Right lung (tissue), 2 donors: ENCODE measurements at regions not wholly inside any gene's neighbourhood (a gene's known extent, or its start where the extent isn't known, plus 50 kb on each side); places are given as distances from the start of the nearest gene placed in this dataset.

Experiments
- DNase-seq, 2 donors: peaks; one replicate each; pipeline ENCODE4 v3.0.0-alpha.2; 2013

GRCh38 chr14:26395726-26396125 is 202.1 kb downstream of the NOVA1 start:
- no peak for DNase-seq

DNA sequence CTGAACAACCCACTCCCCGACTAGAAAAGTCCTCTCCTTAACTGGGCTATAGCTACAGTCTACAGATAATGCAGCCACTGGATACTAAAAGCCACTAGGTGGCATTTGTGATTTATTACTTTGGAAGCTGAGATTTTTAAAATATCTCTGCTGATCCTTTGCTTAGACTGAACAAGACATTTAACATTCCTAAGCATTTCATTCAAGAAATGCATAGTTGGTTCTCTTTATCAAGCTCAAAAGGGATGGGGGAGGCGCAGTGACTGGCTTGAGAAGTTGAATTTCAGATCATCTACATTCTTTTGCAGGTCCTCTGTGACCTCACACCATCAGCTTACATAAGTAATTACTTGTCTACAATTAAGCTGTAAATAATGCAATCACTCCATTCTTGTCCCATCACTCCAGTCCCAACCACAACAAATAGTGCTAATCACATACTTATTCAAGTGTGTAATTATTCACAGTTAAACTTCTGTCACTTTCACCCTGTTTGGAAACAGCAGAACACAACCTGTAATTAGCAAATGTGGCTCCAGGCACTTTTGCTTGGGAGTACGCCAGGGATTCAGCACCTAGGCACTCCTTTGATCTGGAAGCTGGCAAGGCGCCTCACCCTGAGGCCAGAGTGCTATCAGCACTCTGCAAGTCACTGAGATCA is 203.6 kb downstream of the NOVA1 start:
- DNase-seq = no peak

DNA sequence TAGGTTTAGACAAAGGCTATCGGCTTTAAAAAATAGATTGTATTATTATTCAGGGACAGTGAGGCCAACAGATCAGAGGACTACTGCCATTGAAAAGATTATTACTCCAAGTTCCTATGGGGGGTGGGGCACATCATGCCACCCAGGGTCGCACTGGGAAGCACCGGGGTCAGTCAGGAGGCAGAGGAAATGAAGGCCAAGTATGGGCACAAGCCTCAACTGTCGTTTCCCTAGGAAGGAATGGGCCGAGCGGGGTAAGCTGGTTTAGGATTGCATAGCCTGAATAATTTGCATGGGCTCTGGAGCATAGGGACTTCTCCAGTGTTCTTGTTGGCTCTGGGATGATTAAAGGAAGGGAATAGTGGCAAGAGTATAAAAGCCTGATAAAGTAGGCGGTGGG is 205.3 kb downstream of the NOVA1 start:
- no peak for DNase-seq

- no peak for DNase-seq
Measured at GRCh38 chr14:26389646-26390508, 208.0 kb downstream of the NOVA1 start.

GRCh38 chr14:26385310-26385709 is 212.5 kb downstream of the NOVA1 start:
- no peak for DNase-seq

DNA sequence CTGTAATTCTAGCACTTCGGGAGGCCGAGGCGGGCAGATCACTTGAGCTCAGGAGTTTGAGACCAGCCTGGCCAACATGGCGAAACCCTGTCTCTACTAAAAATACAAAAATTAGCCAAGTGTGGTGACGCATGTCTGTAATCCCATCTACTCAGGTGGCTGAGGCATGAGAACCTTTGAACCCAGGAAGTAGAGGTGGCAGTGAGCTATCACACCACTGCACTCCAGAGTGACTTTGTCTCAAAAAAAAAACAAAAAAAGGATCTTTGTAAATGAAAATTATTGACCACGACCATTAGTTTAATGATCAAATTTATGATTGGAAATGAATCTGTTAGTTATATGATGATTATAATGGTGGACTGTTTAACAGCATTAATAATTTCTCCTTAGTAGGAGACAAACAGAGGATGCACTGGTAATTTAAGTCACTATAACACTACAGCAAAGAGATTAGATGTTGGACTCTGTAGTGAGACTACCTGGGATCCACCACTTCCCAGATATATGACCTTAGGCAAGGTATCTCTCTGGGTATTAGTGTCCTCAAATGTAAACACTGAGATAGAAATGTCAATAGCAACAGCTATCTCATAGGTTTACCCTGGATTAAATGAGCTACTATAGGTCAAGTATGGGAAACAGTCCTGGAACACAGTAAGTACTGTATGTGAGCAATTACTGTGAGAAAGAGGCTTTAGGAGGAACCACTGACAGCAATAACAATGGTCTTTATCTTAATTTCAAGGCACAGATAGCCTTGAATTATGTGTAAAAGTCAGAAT is 214.7 kb downstream of the NOVA1 start:
- DNase-seq = no peak

DNA sequence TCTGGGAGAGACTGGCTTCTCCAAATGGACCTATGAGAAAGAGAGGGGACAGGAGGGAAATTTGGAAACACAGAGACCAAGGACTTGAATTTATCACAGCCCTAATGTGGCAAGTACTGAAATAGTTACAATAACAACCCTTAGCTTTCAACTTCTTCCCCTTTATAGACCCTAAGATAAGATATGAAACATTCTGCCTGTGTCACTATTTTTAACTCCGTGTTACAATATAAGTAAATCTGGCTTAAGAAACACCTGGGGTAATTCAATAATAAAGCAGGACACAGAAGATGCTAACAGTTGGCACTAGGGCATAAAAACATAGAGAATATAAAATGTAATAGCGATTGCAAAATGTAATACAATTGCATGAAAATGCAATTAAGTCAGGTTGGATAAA is 216.4 kb downstream of the NOVA1 start:
- no peak for DNase-seq

DNA sequence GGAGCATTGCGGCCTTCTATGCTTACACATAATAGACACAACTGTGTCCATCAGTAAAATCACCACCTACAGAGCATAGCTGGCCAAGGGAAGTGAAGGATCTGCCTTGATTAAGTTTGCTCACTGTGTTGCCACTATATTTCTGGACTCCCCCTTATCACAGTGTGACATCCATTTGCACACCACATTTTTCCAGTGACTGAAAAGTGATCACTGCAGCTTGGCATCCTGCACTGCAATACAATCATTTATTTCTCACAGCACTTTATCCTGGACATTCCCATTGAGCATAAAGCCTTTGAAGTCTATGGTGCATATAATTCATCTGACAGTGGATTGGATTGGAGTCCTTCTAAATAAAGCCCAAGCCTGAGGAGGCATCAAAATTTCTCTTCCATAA is 217.2 kb downstream of the NOVA1 start:
- no peak for DNase-seq

- no peak for DNase-seq
Measured at GRCh38 chr14:26379951-26380350, 217.9 kb downstream of the NOVA1 start.

DNA sequence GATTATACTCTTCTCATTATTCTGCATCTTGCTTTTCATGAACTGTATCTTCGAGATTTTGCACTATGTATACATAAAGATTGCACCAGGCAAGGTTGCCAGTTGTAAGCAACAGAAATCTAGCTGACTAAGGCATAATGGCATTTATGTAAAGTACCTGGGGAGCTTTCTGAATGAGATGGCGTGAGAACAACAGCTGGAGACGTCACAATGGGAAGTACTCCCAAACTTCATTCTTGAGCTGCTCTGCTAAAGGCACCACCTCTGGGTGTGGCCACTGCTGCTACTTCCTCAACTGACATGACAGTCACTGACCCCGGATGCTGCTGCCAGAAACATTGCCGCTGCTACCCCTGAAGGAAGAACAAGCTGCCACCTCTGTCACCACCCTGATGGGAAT is 220.7 kb downstream of the NOVA1 start:
- DNase-seq = no peak

GRCh38 chr14:26370115-26370514 is 227.7 kb downstream of the NOVA1 start:
- DNase-seq = peak; percentile 69 to 81

GRCh38 chr14:26363689-26364088 is 234.1 kb downstream of the NOVA1 start:
- no peak for DNase-seq

GRCh38 chr14:26344596-26344995 is 253.2 kb downstream of the NOVA1 start:
- DNase-seq = no peak

DNA sequence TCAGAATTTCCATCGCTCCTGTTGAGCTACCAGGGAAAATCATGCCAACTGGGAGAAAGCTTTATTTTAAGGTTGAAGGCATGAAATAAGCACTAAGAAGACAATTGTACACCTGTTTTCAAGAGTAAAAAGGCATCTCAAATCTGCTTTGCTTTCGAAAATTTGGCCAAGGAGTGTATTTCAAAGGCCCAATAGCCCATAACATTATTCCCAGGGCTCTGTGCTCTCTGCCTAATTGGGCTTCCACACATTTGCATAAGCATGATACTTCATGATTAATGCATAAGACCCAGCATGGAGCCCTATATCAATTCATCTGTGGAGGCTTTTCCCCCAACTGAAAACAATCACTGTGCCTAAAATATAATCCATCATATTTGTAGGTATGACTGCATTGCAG is 258.5 kb downstream of the NOVA1 start:
- DNase-seq = no peak

- DNase-seq = no peak
Measured at GRCh38 chr14:26338231-26338630, 259.6 kb downstream of the NOVA1 start.

- DNase-seq = no peak
Measured at GRCh38 chr14:26334288-26334687, 263.5 kb downstream of the NOVA1 start.

DNA sequence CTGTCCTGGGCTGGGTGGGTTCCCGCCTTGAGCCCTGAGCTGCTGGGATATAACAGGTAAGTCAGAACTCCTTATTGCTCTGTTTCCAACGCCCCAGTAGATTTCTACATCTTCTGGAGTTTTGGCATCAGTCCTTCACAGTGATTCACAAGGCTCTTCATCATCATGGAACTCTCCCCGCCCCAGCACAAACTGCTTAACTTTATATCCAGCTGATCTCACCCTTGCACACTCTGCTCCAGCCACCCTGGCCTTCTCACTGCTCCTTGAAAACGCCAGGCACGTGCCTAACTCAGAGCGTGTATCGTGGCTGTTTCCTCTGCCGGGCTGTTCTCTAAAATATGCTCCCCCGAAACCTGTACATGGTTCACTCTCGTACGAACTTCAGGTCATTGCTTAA is 264.9 kb downstream of the NOVA1 start:
- no peak for DNase-seq

- no peak for DNase-seq
Measured at GRCh38 chr14:26330982-26331381, 266.9 kb downstream of the NOVA1 start.

GRCh38 chr14:26328791-26329190 is 269.0 kb downstream of the NOVA1 start:
- no peak for DNase-seq

DNA sequence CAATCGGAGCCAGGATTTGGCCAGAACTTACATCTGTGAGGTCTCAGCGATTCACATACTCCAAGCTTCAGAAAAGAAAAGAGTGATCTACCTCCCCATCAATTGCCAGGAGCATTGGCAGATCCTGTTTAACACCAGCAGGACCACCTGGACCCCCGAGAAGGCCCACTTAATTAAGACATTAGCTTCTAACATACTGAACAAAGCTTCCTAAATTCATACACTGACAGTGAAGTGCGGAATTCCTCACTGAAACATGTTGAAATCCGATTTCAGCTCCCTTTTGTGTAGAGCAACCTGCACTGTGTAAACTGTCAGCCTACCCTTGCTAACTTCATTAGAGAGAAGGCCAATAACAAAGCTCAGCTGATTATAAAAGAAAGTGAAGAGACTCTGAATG is 274.0 kb downstream of the NOVA1 start:
- DNase-seq = peak; percentile 8 to 9

DNA sequence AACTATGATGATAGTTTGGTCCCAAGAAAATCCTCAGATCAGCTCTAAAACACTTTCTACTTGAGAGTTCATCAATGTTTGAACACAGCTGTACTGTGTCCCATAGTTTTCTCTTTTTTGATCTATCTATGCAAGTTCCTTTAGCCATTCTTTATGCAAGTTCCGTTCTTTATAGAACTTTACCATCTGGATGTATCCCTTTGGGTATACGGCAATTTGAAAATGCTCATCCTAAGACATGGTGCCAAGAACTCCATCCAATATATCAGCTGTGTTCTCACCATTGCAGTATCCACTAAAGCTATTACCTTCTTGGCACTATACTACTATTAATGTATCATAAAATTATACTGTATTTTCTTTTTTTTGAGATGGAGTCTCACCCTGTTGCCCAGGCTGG is 276.9 kb downstream of the NOVA1 start:
- no peak for DNase-seq

DNA sequence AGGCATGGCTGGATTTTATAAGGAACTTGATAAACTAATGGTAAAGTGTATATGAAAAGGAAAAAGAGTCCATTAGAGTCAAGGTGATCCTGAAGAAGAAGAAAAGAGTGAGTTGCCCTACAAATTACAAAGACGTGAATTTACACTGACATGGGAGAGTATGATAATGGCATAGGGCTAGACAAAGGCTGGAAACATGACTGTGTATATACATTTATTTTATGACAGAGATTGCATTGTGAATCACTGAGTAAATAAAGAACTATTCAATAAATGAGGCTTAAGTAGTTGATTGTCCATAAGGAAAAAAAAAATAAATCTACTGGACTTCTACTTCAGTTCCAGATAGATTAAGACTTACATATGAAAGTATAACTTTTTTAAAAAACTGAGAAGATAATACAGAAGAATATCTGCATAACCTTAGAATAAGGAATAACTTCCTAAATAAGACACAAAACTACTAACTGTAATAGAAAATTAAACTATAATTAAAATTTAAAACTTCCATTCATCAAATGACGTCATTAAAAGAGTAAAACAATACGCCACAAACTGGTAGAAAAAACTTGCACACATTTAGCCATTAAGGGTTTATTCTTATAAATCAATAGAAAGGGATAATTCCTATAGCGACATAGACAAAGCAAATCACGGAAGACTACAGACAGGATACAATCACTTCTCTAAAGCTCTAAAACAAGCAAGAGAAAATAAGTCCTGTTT is 278.5 kb downstream of the NOVA1 start:
- no peak for DNase-seq
